Left ventricle myocardium inferior (tissue), 1 donor: ENCODE measurements at regions not wholly inside any gene's neighbourhood (a gene's known extent, or its start where the extent isn't known, plus 50 kb on each side); places are given as distances from the start of the nearest gene placed in this dataset.
A peak's percentile ranks its signal among the peaks of the same experiment; 100 is the strongest.
"Not testable (repeated sequence)": the region's sequence is repeated elsewhere in the genome, so short reads cannot be mapped to it uniquely, and the experiment has no call there.

ENCODE experiments used
- DNase-seq: peaks from one replicate; pipeline ENCODE4 v3.0.0-alpha.2; 2020
- H3K27ac ChIP-seq: fragments of 200-600 bp; replicated peaks from 2 replicates; pipeline ENCODE4 v1.8.0; 2021
- H3K27me3 ChIP-seq: fragments of 200-600 bp; 2 replicates; pipeline ENCODE4 v1.8.0; 2021; ENCODE audit warnings: low read depth
- H3K36me3 ChIP-seq: fragments of 200-600 bp; 2 replicates; pipeline ENCODE4 v1.8.0; 2021
- H3K4me1 ChIP-seq: fragments of 200-600 bp; 2 replicates; pipeline ENCODE4 v1.8.0; 2021
- H3K4me3 ChIP-seq: fragments of 200-600 bp; 2 replicates; pipeline ENCODE4 v1.8.0; 2021; ENCODE audit warnings: mild to moderate bottlenecking, moderate library complexity
- H3K9me3 ChIP-seq: fragments of 200-600 bp; replicated peaks from 2 replicates; pipeline ENCODE4 v1.8.0; 2021
- CTCF ChIP-seq: fragments of 200-600 bp; IDR thresholded peaks from 2 replicates; pipeline ENCODE4 v1.8.0; 2021; ENCODE audit warnings: antibody characterized with exemption, mild to moderate bottlenecking, borderline replicate concordance
- intact Hi-C: fragments of 100-400 bp; cut with micrococcal nuclease; formaldehyde crosslinking; loops from one replicate; pipeline ENCODE4 v1.11.0; 2022
- donor health status: DM: no; HTN: yes; CAD: no; lungs with severe emphysema.

DNA sequence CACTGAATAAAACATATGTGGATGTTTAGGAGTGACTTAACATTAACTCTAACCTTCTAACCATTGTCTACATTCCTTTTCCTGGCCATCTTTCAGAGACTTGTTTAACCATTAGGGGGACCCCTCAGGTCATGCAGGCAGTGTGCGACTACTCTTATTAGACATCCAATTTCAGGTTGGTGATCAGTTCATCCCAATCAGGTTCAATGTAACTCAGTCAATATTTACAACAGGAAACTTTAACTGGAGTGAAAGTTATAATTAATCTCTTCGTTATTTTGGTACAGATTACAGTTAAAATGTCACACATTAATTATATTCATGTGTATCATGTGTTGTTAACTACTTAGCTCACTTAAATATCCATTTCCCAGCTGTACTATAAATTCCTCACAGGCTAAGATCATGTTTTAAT, 68.8 kb upstream of the RGS1 start:
- H3K27ac ChIP-seq = no peak overlapping the region
- intact Hi-C loops = no loop called here
- peak; percentile 46 for TF ChIP-seq CTCF
- no peaks in the 10 kb centered on the region for H3K27me3 ChIP-seq
- H3K36me3 ChIP-seq = no peaks in the 10 kb centered on the region
- no peaks in the 10 kb centered on the region for H3K4me1 ChIP-seq
- DNase-seq = no peak
- H3K9me3 ChIP-seq = peaks cover 3% of the 10 kb centered on the region
- H3K4me3 ChIP-seq = no peak overlapping the region

GRCh38 chr1:192512426-192513162, 63.0 kb upstream of the RGS1 start:
- H3K4me3 ChIP-seq = no peak overlapping the region
- intact Hi-C loops = no loop called here
- no peak for DNase-seq
- no peaks in the 10 kb centered on the region for H3K4me1 ChIP-seq
- H3K27me3 ChIP-seq = no peaks in the 10 kb centered on the region
- H3K36me3 ChIP-seq = no peaks in the 10 kb centered on the region
- no peak overlapping the region for H3K27ac ChIP-seq
- TF ChIP-seq CTCF = no peak
- H3K9me3 ChIP-seq = no peaks in the 10 kb centered on the region

GRCh38 chr1:192513196-192513595, 62.4 kb upstream of the RGS1 start:
- TF ChIP-seq CTCF = no peak
- Histone ChIP-seq H3K9me3 (no peaks in the 10 kb centered on the region), H3K36me3 (no peaks in the 10 kb centered on the region), H3K27me3 (no peaks in the 10 kb centered on the region), H3K4me3 (no peak overlapping the region), H3K27ac (no peak overlapping the region), H3K4me1 (no peaks in the 10 kb centered on the region)
- no peak for DNase-seq
- intact Hi-C loops = no loop called here

DNA sequence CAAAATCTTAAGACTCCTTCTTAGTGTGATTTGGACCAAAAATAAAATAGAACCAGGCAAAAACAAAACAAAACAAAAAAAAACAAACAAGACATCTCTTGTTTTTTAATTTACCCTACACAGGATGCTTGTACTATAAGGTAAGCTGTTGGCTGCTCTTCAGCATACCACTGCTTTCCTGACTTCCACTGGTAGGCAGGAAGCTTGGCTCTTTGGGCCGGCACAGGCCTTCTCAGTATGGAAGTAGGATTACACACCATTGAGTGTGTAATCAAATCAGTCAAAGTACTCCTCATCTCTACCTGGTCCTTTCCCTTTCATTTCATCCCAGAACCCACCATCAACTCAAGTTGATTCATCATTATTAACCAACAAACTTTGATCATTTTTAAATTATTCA, 61.9 kb upstream of the RGS1 start:
- Histone ChIP-seq H3K4me3 (no peak overlapping the region), H3K9me3 (no peaks in the 10 kb centered on the region), H3K36me3 (no peaks in the 10 kb centered on the region), H3K4me1 (no peaks in the 10 kb centered on the region), H3K27ac (no peak overlapping the region), H3K27me3 (no peaks in the 10 kb centered on the region)
- no peak for DNase-seq
- intact Hi-C loops = no loop called here
- TF ChIP-seq CTCF = no peak

DNA sequence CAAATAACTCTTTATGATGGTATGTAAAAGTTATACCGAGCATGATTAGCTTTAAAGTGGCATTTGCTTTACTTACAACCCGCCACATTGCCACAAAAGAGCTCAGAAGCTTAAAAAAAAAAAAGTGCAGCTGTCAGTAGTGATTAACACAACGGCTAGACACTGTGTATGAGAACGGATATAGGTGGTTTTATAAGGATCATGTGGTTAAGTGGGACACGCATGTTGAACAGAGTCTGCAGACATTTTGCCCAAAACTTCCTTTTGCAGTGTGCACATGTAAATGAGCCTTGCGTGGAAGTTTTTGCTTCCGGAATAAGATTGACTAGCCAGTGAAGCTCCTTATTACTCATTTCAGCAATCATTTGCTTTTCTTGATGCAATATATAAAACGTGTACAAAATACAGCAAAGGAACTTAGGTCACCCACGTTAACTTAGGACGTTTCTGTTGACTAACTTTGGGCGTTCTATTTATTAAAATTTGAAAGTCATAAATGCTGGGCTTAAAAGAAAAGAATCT, 58.7 kb upstream of the RGS1 start:
- H3K36me3 ChIP-seq = no peaks in the 10 kb centered on the region
- no peak for TF ChIP-seq CTCF
- DNase-seq = no peak
- no peak overlapping the region for H3K27ac ChIP-seq
- intact Hi-C loops = no loop called here
- no peaks in the 10 kb centered on the region for H3K27me3 ChIP-seq
- H3K4me1 ChIP-seq = no peaks in the 10 kb centered on the region
- no peak overlapping the region for H3K4me3 ChIP-seq
- H3K9me3 ChIP-seq = no peaks in the 10 kb centered on the region

- intact Hi-C loops, H3K4me3 ChIP-seq, H3K36me3 ChIP-seq, H3K4me1 ChIP-seq, H3K9me3 ChIP-seq, H3K27me3 ChIP-seq, DNase-seq, H3K27ac ChIP-seq: not testable (repeated sequence)
These were observed 57.7 kb upstream of the RGS1 start for GRCh38 chr1:192517716-192518355.
